NT2/D1 (cell line): ENCODE measurements at regions not wholly inside any gene's neighbourhood (a gene's known extent, or its start where the extent isn't known, plus 50 kb on each side); places are given as distances from the start of the nearest gene placed in this dataset.

Experiments used
- SUZ12 ChIP-seq: IDR thresholded peaks from 2 replicates; pipeline ENCODE4 v1.6.1; 2011; ENCODE audit not compliant: insufficient read length, insufficient read depth; ENCODE audit errors: extremely low read depth
- YY1 ChIP-seq: IDR thresholded peaks from 2 replicates; pipeline ENCODE4 v1.6.1; 2011; ENCODE audit not compliant: insufficient read length, insufficient read depth

GRCh38 chr10:125392609-125393008 lies 232.2 kb upstream of the CTBP2 start:
- TF ChIP-seq SUZ12 (no peak), YY1 (no peak)
